Loucy (cell line): ENCODE measurements at regions not wholly inside any gene's neighbourhood (a gene's known extent, or its start where the extent isn't known, plus 50 kb on each side); places are given as distances from the start of the nearest gene placed in this dataset.

Source experiments
- CTCF ChIP-seq: fragments of 200-600 bp; sonication (generic); conservative IDR thresholded peaks from 2 replicates; pipeline ENCODE4 v1.5.1; 2014; ENCODE audit warnings: mild to moderate bottlenecking, antibody characterized with exemption, low read length
- EZH2phosphoT487 ChIP-seq: fragments of 200-600 bp; IDR thresholded peaks from 2 replicates; pipeline ENCODE4 v1.6.1; 2018; ENCODE audit warnings: antibody characterized with exemption, mild to moderate bottlenecking, moderate library complexity, borderline replicate concordance

- TF ChIP-seq CTCF: no peak
- no peak for TF ChIP-seq EZH2phosphoT487
Measured at GRCh38 chr2:107374249-107374648, 452.4 kb upstream of the RGPD4 start.
